GM18858 (cell line): ENCODE measurements at regions not wholly inside any gene's neighbourhood (a gene's known extent, or its start where the extent isn't known, plus 50 kb on each side); places are given as distances from the start of the nearest gene placed in this dataset.
"Not testable (repeated sequence)": the region's sequence is repeated elsewhere in the genome, so short reads cannot be mapped to it uniquely, and the experiment has no call there.

ENCODE experiments used
- ATAC-seq: cut with Tn5 transposase; IDR thresholded peaks from one replicate; pipeline ENCODE4 v1.9.1; 2021; ENCODE audit not compliant: unreplicated experiment

GRCh38 chr1:163565166-163565565 is 243.4 kb downstream of the NUF2 start:
- no peak for ATAC-seq

GRCh38 chr1:163570071-163570470 is 248.3 kb downstream of the NUF2 start:
- no peak for ATAC-seq

DNA sequence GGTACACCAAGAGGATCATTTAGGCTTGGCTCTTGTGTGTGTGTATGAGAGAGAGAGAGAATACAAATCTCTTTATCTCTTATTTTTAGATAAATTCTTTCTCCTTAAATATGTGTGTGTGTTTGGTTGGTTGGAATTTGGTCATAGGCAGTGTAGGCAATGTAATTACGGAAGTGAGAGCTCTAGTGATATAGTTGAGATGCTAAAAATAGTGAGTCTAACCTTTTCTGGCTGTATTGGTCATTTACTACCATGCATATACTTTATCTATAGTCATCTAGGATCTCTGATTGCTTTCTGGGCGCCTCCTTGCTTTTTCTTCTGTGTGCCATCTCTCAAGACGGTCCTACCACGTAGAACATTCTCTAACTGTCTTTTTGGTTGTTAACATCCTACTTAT is 250.2 kb downstream of the NUF2 start:
- ATAC-seq: no peak

GRCh38 chr1:163574119-163574518 is 252.4 kb downstream of the NUF2 start:
- ATAC-seq: no peak

DNA sequence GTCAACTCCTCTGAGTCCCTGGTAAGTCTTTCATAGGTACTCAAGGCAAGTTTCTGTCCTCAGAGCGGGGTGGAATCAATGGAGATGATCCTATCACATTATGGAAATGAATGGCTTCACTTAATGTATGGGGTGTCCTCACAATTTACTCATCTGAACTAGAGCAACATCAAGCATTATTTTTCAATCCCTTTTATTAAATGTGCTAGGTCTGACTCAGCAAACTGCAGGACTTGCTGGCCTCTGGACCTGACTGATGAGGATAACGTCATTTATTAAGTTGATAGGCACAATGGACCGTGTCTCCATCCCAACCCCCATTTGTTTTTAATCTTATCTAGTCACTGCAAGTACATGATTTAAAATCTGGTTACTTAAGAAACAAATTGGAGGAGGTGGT is 259.2 kb downstream of the NUF2 start:
- ATAC-seq: no peak

DNA sequence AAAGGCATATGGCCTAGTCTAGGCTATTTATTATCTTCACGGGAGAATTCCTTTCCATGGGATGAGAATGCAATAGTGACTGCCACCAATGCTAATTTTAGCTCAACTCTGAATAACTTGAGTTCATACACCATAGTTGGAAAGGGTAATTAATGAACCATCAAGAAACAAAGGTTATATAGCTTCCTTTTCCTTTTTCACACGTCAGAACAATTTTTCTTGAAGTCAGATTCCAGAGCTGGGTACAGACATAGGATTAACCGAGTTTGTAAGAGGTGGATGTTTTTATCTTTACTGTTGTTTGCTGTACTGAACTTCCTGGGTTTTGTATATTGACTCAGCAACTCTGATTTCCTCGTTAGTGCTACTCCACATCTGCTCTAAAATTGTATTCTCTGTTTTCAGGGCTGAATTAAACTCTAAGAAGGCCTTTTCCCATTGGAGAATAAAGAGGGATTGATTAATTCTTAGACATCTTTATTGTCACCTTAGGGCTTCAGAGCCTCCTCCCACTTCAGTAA is 262.0 kb downstream of the NUF2 start:
- no peak for ATAC-seq

GRCh38 chr1:163585796-163586195 is 264.0 kb downstream of the NUF2 start:
- no peak for ATAC-seq

GRCh38 chr1:163588796-163589195 is 267.0 kb downstream of the NUF2 start:
- no peak for ATAC-seq

GRCh38 chr1:163589735-163590134 is 268.0 kb downstream of the NUF2 start:
- ATAC-seq: no peak

- ATAC-seq: not testable (repeated sequence)
Measured at GRCh38 chr1:163591131-163591530, 269.4 kb downstream of the NUF2 start.

DNA sequence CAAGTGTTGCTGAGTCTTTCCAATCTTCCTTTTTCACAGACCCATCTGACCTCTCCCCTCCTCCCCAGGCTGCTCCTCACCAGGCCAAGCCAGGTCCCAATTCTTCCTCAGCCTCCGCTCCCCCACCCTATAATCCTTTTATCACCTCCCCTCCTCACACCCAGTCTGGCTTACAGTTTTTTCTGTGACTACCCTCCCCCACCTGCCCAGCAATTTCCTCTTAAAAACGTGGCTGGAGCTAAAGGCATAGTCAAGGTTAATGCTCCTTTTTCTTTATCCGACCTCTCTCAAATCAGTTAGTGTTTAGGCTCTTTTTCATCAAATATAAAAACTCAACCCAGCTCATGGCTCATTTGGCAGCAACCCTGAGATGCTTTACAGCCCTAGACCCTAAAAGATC is 270.9 kb downstream of the NUF2 start:
- not testable (repeated sequence) for ATAC-seq

- ATAC-seq: not testable (repeated sequence)
Measured at GRCh38 chr1:163596106-163596505, 274.4 kb downstream of the NUF2 start.

- ATAC-seq: no peak
Measured at GRCh38 chr1:163596541-163597258, 274.9 kb downstream of the NUF2 start.

- ATAC-seq: no peak
Measured at GRCh38 chr1:163604321-163604720, 282.6 kb downstream of the NUF2 start.

GRCh38 chr1:163604896-163605295 is 283.1 kb downstream of the NUF2 start:
- no peak for ATAC-seq

DNA sequence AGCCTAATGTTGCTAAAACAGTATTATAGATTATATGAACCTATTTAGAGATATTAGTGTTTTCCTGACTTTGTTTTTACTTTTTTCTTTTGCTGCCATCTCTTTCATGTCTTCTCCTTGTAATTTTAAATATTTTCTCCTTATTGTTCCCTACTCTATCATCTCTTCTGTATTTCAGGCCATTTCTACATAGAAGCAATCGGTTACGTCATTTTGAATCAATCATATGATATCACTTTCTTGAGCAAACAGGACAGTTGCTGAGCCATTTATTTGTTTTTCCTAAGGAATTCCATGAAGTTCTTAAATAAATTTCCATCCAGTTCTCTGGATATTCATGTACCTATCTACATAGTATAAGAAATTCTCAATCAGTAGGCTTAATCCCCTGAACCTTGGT is 287.2 kb downstream of the NUF2 start:
- no peak for ATAC-seq

DNA sequence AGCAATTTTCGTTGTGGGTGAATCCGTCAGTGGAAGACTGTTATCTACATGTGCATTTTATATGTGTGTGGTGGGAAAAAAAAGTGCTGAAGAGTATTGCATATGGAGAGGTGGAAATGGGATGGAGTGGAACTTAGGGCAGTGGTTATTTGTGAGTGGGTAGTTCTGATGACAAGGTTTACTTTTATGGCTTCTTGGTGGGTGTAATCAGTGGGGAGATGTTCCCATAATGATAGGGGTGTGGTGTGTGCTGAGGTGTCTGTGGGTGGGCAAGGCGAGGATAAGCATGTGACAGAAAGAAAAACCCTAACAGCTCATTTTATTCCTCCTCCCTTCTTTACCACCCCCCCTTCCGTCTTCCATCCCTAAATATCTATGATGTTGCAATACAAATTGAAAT is 288.1 kb downstream of the NUF2 start:
- ATAC-seq: no peak

- ATAC-seq: no peak
Measured at GRCh38 chr1:163610486-163610885, 288.7 kb downstream of the NUF2 start.

GRCh38 chr1:163614361-163614760 is 292.6 kb downstream of the NUF2 start:
- no peak for ATAC-seq

DNA sequence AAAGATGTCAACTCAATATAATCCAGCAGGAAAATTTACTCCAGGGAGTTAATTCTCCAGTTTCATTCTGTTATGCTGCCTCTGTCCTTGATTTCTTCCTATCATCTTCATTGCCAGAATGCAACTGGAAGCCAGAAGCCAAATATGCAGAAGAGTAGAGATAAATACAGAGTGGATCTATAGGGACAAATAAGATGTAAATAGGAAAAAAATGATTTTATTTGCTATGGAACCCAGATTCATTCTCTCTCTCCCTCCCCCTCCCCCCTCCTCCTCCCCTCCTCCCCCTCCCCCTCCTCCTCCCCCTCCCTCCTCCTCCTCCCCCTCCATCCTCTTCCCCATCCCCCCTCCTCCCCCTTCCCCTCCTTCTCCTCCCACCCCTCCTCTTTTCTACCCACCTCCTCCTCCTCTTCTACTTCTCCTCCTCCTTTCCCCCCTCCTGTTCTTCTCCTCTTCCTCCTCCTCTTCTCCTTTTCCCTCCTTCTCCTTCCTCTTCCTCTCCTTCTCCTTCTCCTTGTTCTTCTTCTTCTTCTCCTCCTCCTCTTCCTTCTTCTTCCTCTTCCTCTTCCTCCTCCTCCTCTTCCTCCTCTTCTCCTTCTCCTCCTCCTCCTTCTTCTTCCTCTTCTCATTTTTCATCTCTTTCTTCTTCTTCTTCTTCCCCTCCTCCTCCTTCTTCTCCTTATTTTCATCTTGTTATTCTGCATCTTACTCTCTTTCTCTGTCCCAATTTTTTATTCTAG is 306.4 kb downstream of the NUF2 start:
- ATAC-seq: no peak

- no peak for ATAC-seq
Measured at GRCh38 chr1:163632269-163632668, 310.5 kb downstream of the NUF2 start.

GRCh38 chr1:163633366-163633765 is 311.6 kb downstream of the NUF2 start:
- ATAC-seq: no peak
